ENCODE measurements at regions not wholly inside any gene's neighbourhood (a gene's known extent, or its start where the extent isn't known, plus 50 kb on each side); places are given as distances from the start of the nearest gene placed in this dataset.
A peak's percentile ranks its signal among the peaks of the same experiment; 100 is the strongest.
"Not testable (repeated sequence)": the region's sequence is repeated elsewhere in the genome, so short reads cannot be mapped to it uniquely, and the experiment has no call there.

DNA sequence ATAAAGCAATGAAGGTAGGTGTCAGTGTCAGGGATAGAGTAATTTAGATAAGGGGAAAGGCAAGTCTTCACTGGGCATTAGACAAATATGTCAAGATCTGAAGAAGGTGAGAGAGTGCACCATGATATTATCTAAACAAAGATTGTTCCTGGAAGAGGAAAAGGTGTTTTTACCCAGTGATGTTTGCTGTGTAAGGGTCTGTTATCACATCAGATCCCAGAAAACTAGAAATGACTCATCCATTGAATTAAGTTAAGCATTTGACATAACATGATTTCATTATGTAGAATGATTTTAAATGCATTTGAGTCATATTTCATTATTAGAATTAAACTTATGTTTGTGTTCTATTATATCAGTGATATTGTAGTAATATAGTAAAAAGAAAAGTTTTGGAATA, 1279.5 kb upstream of the CITED2 start:
- Histone ChIP-seq H3K27ac (ENCODE audit: low read depth, low read length) (no peak overlapping the region), H3K27me3 (ENCODE audit: control insufficient read depth, insufficient read depth, low read length) (no peaks in the 10 kb centered on the region), H3K9me3 (ENCODE audit: control insufficient read depth, insufficient read depth, low read length) (no peaks in the 10 kb centered on the region), H3K4me3 (ENCODE audit: low read depth, low read length) (no peak overlapping the region), H3K4me1 (ENCODE audit: control insufficient read depth, insufficient read depth, low read length) (no peaks in the 10 kb centered on the region), H3K36me3 (ENCODE audit: control insufficient read depth, insufficient read depth, low read length) (no peaks in the 10 kb centered on the region)
- no peak for DNase-seq (ENCODE audit: low read depth in 4 of 6, low spot score in 6 of 6)

DNA sequence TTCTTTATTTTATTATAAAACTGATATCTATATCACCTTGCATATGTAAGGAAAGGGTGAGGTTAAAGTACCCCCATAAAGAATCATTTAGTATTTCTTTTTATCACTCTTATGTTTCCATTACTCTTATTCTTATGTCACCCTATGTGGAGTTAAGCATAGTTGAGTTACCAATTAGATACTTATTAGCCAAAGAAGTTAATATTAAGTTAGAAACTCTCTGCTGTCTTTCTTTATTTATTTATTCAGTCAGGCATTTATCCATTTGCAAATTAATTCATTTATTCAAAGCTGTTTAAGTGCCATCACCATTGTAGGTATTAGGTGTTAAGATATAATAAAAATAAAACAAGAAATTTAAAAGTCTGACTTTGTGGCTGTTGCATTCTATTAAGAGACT, 1279.1 kb upstream of the CITED2 start:
- DNase-seq (ENCODE audit: low read depth in 4 of 6, low spot score in 6 of 6) = no peak
- no peaks in the 10 kb centered on the region for H3K4me1 ChIP-seq (ENCODE audit: control insufficient read depth, insufficient read depth, low read length)
- H3K4me3 ChIP-seq (ENCODE audit: low read depth, low read length) = no peak overlapping the region
- no peaks in the 10 kb centered on the region for H3K36me3 ChIP-seq (ENCODE audit: control insufficient read depth, insufficient read depth, low read length)
- H3K9me3 ChIP-seq (ENCODE audit: control insufficient read depth, insufficient read depth, low read length) = no peaks in the 10 kb centered on the region
- no peaks in the 10 kb centered on the region for H3K27me3 ChIP-seq (ENCODE audit: control insufficient read depth, insufficient read depth, low read length)
- no peak overlapping the region for H3K27ac ChIP-seq (ENCODE audit: low read depth, low read length)

DNA sequence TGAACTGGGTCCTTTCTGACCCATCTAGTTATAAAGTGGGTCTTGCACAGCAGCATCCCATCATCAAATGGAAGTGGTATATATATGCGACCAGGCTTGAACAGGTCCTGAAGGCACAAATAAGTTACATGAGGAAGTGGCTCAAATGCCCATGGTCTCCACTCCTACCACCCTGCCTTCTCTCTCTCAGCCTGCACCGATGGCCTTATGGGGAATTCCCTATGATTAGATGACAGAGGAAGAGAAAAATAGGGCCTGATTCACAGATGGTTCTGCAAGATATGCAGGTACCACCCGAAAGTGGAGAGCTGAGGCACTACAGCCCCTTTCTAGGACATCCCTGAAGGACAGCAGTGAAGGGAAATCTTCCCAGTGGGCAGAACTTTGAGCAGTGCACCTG, 1275.1 kb upstream of the CITED2 start:
- not testable (repeated sequence) for DNase-seq (ENCODE audit: low read depth in 4 of 6, low spot score in 6 of 6); H3K36me3 ChIP-seq (ENCODE audit: control insufficient read depth, insufficient read depth, low read length); H3K27ac ChIP-seq (ENCODE audit: low read depth, low read length); H3K27me3 ChIP-seq (ENCODE audit: control insufficient read depth, insufficient read depth, low read length); H3K9me3 ChIP-seq (ENCODE audit: control insufficient read depth, insufficient read depth, low read length); H3K4me3 ChIP-seq (ENCODE audit: low read depth, low read length); H3K4me1 ChIP-seq (ENCODE audit: control insufficient read depth, insufficient read depth, low read length)
- WGBS (ENCODE audit: insufficient coverage) = 100% methylated on average over 1 of the region's 3 CpGs

DNA sequence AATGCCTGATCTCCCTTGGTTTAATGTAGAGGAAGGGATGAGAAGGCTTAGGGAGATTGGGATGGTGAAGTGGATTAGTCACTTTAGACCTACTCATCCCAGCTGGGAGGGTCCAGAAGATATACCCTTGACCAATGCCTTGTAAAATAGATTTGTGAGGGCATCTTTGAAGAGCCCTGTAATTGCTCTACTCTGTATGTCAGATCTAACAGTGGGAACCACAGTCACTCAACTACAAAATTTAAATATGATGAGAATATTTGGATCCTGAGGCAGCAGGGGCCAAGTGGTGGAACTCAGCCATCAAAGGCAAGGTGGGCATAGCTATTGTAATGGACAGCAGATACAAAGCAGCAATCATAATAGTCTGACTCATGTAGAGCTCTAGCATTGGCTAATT, 1272.9 kb upstream of the CITED2 start:
- DNase-seq (ENCODE audit: low read depth in 4 of 6, low spot score in 6 of 6); H3K4me3 ChIP-seq (ENCODE audit: low read depth, low read length); H3K4me1 ChIP-seq (ENCODE audit: control insufficient read depth, insufficient read depth, low read length); H3K9me3 ChIP-seq (ENCODE audit: control insufficient read depth, insufficient read depth, low read length); H3K36me3 ChIP-seq (ENCODE audit: control insufficient read depth, insufficient read depth, low read length); H3K27ac ChIP-seq (ENCODE audit: low read depth, low read length); H3K27me3 ChIP-seq (ENCODE audit: control insufficient read depth, insufficient read depth, low read length): not testable (repeated sequence)

- Histone ChIP-seq H3K4me3 (ENCODE audit: low read depth, low read length) (no peak overlapping the region), H3K36me3 (ENCODE audit: control insufficient read depth, insufficient read depth, low read length) (no peaks in the 10 kb centered on the region), H3K27ac (ENCODE audit: low read depth, low read length) (no peak overlapping the region), H3K27me3 (ENCODE audit: control insufficient read depth, insufficient read depth, low read length) (no peaks in the 10 kb centered on the region), H3K4me1 (ENCODE audit: control insufficient read depth, insufficient read depth, low read length) (no peaks in the 10 kb centered on the region), H3K9me3 (ENCODE audit: control insufficient read depth, insufficient read depth, low read length) (no peaks in the 10 kb centered on the region)
- DNase-seq (ENCODE audit: low read depth in 4 of 6, low spot score in 6 of 6) = no peak
- WGBS (ENCODE audit: insufficient coverage) = 58% methylated on average over 2 of the region's 2 CpGs
These were observed 1269.6 kb upstream of the CITED2 start for GRCh38 chr6:140644017-140644416.

DNA sequence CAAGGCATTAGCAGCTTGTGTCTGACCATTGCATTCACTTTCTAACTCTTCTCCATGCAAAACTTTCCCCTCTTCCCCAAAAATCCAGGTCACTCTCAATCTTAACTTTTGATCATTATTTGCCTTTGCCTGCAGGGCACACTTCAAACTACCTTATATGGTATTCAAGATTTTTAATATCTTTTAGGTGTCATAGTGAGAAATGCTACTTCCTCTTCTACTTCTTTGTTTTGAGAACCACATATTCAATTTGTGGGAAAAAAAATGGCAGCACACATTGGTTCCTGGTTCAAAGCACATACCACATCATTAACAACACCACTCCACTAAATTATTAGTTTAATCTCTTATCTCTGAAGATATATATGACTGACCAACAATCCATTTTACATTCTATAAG, 1267.0 kb upstream of the CITED2 start:
- Histone ChIP-seq H3K36me3 (ENCODE audit: control insufficient read depth, insufficient read depth, low read length) (no peaks in the 10 kb centered on the region), H3K9me3 (ENCODE audit: control insufficient read depth, insufficient read depth, low read length) (no peaks in the 10 kb centered on the region), H3K27me3 (ENCODE audit: control insufficient read depth, insufficient read depth, low read length) (no peaks in the 10 kb centered on the region)

GRCh38 chr6:140636908-140637402, 1262.5 kb upstream of the CITED2 start:
- no peaks in the 10 kb centered on the region for H3K27me3 ChIP-seq (ENCODE audit: control insufficient read depth, insufficient read depth, low read length)
- no peak overlapping the region for H3K27ac ChIP-seq (ENCODE audit: low read depth, low read length)
- no peaks in the 10 kb centered on the region for H3K36me3 ChIP-seq (ENCODE audit: control insufficient read depth, insufficient read depth, low read length)
- H3K4me3 ChIP-seq (ENCODE audit: low read depth, low read length) = no peak overlapping the region
- WGBS (ENCODE audit: insufficient coverage) = no CpG with 5 or more reads among the region's 2 CpGs
- H3K4me1 ChIP-seq (ENCODE audit: control insufficient read depth, insufficient read depth, low read length) = no peaks in the 10 kb centered on the region
- peak; percentile 8 to 87 (median 24) for DNase-seq (ENCODE audit: low read depth in 4 of 6, low spot score in 6 of 6)
- H3K9me3 ChIP-seq (ENCODE audit: control insufficient read depth, insufficient read depth, low read length) = no peaks in the 10 kb centered on the region

More for the DNA sequence above, 1267.0 kb upstream of the CITED2 start:
- no peak overlapping the region for H3K27ac ChIP-seq (ENCODE audit: low read depth, low read length)
- H3K4me3 ChIP-seq (ENCODE audit: low read depth, low read length) = no peak overlapping the region
- DNase-seq (ENCODE audit: low read depth in 4 of 6, low spot score in 6 of 6) = no peak
- H3K4me1 ChIP-seq (ENCODE audit: control insufficient read depth, insufficient read depth, low read length) = no peaks in the 10 kb centered on the region

DNA sequence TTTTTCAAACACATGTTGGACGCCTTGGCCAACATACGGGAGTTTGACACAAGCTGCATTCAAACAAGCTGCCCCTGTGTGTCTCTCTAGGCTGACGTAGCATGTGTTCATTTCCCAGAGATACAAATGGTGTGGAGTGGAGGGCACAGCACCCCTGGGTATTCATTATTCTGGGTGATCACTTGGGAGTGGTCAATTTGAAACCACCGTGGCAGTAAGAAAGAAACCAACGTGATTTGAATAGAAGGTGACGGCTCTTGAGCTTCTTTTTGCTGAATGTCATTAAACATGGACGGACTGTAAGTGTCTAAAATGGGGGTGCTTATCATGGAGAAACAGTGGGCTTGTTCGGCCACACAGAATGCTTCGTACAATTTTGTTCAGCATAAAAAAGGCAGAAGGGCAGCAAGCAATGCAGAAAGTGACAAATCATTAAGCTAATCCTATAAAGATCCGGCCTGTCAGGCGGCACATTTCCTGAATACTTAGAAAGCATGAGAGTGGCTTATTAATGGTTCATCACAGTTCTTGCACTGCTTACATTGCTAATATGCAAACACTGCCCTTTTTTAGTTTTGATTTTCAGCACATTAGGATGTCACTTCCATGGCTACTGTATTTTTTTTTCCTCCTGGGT, 1261.9 kb upstream of the CITED2 start:
- Histone ChIP-seq H3K27me3 (ENCODE audit: control insufficient read depth, insufficient read depth, low read length) (no peaks in the 10 kb centered on the region), H3K9me3 (ENCODE audit: control insufficient read depth, insufficient read depth, low read length) (no peaks in the 10 kb centered on the region), H3K36me3 (ENCODE audit: control insufficient read depth, insufficient read depth, low read length) (no peaks in the 10 kb centered on the region), H3K4me3 (ENCODE audit: low read depth, low read length) (no peak overlapping the region), H3K27ac (ENCODE audit: low read depth, low read length) (no peak overlapping the region), H3K4me1 (ENCODE audit: control insufficient read depth, insufficient read depth, low read length) (no peaks in the 10 kb centered on the region)
- 35% methylated on average over 11 of the region's 11 CpGs for WGBS (ENCODE audit: insufficient coverage)
- DNase-seq (ENCODE audit: low read depth in 4 of 6, low spot score in 6 of 6) = peak; percentile 4 to 69 (median 19)

GRCh38 chr6:140627002-140627401, 1252.6 kb upstream of the CITED2 start:
- Histone ChIP-seq H3K4me1 (ENCODE audit: control insufficient read depth, insufficient read depth, low read length) (no peaks in the 10 kb centered on the region), H3K27ac (ENCODE audit: low read depth, low read length) (no peak overlapping the region), H3K4me3 (ENCODE audit: low read depth, low read length) (no peak overlapping the region), H3K9me3 (ENCODE audit: control insufficient read depth, insufficient read depth, low read length) (peaks cover 9% of the 10 kb centered on the region), H3K36me3 (ENCODE audit: control insufficient read depth, insufficient read depth, low read length) (no peaks in the 10 kb centered on the region), H3K27me3 (ENCODE audit: control insufficient read depth, insufficient read depth, low read length) (no peaks in the 10 kb centered on the region)
- DNase-seq (ENCODE audit: low read depth in 4 of 6, low spot score in 6 of 6) = no peak
- WGBS (ENCODE audit: insufficient coverage) = 100% methylated on average over 1 of the region's 1 CpG

DNA sequence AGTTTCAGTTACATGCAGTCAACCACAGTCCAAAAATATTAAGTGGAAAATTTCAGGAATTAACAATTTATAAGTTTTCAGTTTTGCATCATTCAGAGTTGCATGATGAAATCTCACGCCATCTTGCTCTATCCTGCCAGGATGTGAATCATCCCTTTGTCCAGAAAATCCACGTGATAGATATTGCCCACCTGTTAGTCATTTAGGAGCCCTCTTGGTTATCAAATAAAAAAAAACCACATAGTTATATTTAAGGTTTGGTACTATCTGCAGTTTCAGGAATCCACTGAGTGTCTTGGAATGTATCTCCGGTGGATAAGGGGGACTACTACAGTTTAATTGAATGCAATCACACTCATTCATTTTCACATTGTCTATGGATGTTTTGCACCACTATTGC, 1249.0 kb upstream of the CITED2 start:
- no peak overlapping the region for H3K27ac ChIP-seq (ENCODE audit: low read depth, low read length)
- H3K4me3 ChIP-seq (ENCODE audit: low read depth, low read length) = no peak overlapping the region
- no peaks in the 10 kb centered on the region for H3K36me3 ChIP-seq (ENCODE audit: control insufficient read depth, insufficient read depth, low read length)
- H3K9me3 ChIP-seq (ENCODE audit: control insufficient read depth, insufficient read depth, low read length) = peaks cover 9% of the 10 kb centered on the region
- H3K4me1 ChIP-seq (ENCODE audit: control insufficient read depth, insufficient read depth, low read length) = no peaks in the 10 kb centered on the region
- no CpG with 5 or more reads among the region's 3 CpGs for WGBS (ENCODE audit: insufficient coverage)
- H3K27me3 ChIP-seq (ENCODE audit: control insufficient read depth, insufficient read depth, low read length) = no peaks in the 10 kb centered on the region
- no peak for DNase-seq (ENCODE audit: low read depth in 4 of 6, low spot score in 6 of 6)
